LNCaP clone FGC (cell line): ENCODE measurements at regions not wholly inside any gene's neighbourhood (a gene's known extent, or its start where the extent isn't known, plus 50 kb on each side); places are given as distances from the start of the nearest gene placed in this dataset.
A peak's percentile ranks its signal among the peaks of the same experiment; 100 is the strongest.

Experiments used
- DNase-seq: peaks from one replicate; pipeline ENCODE4 v3.0.0-alpha.2; 2011; ENCODE audit warnings: low read depth
- H3K4me3 ChIP-seq: 2 replicates; pipeline ENCODE4 v1.5.1; 2011; ENCODE audit warnings: mild to moderate bottlenecking, low read depth, low read length, control low read depth
- CTCF ChIP-seq: IDR thresholded peaks from 2 replicates; pipeline ENCODE4 v1.5.1; 2012; ENCODE audit warnings: mild to moderate bottlenecking; ENCODE audit not compliant: control insufficient read depth, insufficient read depth; ENCODE audit errors: extremely low read depth

GRCh38 chr13:82766732-82767321, 1115.4 kb downstream of the SLITRK1 start:
- no peak for DNase-seq
- no peak overlapping the region for H3K4me3 ChIP-seq
- no peak for TF ChIP-seq CTCF

GRCh38 chr13:82758044-82758443, 1124.2 kb downstream of the SLITRK1 start:
- no peak overlapping the region for H3K4me3 ChIP-seq
- peak; percentile 41 for TF ChIP-seq CTCF
- no peak for DNase-seq

GRCh38 chr13:82751206-82751605, 1131.1 kb downstream of the SLITRK1 start:
- H3K4me3 ChIP-seq = no peak overlapping the region
- TF ChIP-seq CTCF = no peak
- no peak for DNase-seq

GRCh38 chr13:82749551-82749950, 1132.7 kb downstream of the SLITRK1 start:
- DNase-seq = no peak
- TF ChIP-seq CTCF = no peak
- H3K4me3 ChIP-seq = no peak overlapping the region

GRCh38 chr13:82747958-82748357, 1134.3 kb downstream of the SLITRK1 start:
- H3K4me3 ChIP-seq = no peak overlapping the region
- no peak for DNase-seq
- TF ChIP-seq CTCF = no peak

- TF ChIP-seq CTCF = no peak
- no peak for DNase-seq
- no peak overlapping the region for H3K4me3 ChIP-seq
Observed at GRCh38 chr13:82747291-82747690, 1135.0 kb downstream of the SLITRK1 start.

- no peak for TF ChIP-seq CTCF
- no peak for DNase-seq
- H3K4me3 ChIP-seq = no peak overlapping the region
Observed at GRCh38 chr13:82740442-82740841, 1141.8 kb downstream of the SLITRK1 start.
